RPMI8226 (cell line): ENCODE measurements at regions not wholly inside any gene's neighbourhood (a gene's known extent, or its start where the extent isn't known, plus 50 kb on each side); places are given as distances from the start of the nearest gene placed in this dataset.

Experiments used
- DNase-seq: peaks from one replicate; pipeline ENCODE4 v3.0.0-alpha.2; 2015

GRCh38 chr18:44178476-44178875 is 502.2 kb upstream of the SETBP1 start:
- no peak for DNase-seq

GRCh38 chr18:44179693-44180092 is 501.0 kb upstream of the SETBP1 start:
- no peak for DNase-seq

GRCh38 chr18:44180683-44181082 is 500.0 kb upstream of the SETBP1 start:
- DNase-seq = no peak

DNA sequence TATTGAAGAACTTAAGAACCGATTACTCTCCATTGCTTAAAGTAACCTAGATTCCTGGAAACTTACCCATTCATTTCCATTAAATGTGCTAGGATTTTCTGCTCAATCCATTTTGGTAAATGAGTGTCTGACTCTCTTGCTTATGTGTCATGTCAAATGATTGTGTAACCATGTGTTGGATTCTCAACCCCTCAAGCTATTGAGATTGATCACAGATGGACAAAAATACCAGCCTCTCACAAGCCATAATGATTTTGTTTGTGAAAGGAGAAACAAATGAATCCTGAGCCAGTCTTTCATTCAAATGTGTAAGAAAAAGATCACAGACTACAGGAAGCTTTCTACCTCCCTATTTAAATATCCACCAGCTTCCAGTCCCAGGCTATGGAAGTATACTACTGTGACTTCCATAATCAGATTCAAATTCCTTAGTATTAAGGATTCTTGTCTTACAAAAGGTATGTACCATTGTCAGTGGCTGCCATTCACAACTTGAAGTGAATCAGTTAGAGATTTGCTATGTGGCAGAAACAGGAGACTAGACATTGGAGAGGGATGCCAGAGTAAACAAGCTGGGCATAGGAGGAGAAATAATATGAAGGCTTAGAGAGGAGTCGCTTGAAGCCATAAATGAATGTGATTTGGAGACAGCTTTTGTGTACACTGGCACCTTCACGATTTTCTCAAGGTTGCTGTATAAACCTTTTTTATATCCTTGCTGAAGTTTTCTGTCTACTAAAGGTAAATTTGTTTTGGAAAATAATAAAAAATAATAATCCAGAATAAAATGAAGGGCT is 498.5 kb upstream of the SETBP1 start:
- no peak for DNase-seq

DNA sequence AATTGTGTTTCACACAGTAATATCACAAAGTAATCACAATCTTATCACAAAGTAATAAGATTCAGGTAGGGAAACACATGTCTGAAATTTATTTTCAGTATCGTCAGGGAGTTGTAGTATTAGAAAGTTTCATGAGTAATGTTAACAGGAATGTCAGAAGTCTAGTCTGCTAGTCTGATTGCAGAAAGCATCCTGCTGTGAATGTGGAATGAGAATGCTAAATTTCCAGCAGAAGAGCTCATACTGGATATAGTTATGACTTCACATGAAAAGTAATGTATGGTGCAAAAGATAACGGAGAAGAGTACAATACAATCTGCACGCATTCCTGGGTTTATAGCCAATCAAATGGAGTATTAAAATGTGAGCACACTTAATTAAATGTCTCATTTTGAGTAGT is 494.7 kb upstream of the SETBP1 start:
- DNase-seq = no peak

DNA sequence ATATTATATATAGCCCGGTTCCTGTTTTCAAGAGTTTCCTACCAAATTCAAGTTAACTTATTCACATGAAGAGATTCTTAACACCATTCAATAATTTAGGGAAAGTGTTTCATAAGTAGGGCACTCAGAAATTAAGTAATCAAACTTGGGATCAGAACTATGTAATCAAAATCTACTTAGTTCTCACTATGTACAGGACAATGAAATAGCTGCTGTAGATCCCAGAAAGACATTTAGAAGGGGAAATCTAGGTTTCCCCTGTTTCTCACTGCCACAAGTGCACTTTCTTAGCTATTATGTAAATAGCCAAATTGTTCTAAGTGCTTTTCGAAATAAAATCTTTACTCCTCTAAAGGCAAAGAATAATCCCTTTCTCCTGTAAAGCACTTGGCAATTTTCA is 493.6 kb upstream of the SETBP1 start:
- no peak for DNase-seq

DNA sequence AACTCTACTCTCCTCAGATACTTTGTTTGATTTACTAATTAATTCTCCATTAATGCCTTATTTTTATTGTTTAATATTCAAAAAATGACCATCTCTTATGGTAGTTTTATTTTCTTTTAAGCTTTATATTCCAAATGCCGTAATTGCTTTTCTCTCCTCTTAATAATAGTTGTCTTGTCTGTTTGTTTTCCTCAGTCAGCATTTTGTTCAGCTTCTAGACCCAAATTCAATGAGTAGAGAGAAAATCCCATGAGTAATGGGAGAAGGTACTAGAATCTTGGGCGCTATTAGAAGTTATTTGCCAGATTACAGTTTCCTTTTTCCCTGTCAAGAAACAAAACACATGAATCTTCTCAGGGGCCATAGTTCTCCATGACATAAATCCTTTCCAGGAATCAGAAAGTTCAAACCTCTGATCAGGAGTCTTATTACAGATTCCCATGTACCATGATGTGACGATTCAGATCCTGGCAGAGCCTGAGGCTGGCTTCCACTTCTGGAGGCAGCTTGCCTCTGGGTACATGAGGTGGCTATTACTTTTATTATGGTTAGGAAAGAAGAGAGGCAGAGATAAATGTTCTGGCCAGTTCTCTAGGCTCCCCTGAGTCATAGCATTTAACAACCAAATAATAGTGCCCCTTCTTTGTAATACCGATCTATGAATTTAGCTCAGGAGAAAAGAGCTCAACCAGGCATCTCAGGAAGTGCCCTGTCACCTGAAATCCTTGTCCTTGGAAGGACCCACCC is 485.1 kb upstream of the SETBP1 start:
- DNase-seq = no peak

DNA sequence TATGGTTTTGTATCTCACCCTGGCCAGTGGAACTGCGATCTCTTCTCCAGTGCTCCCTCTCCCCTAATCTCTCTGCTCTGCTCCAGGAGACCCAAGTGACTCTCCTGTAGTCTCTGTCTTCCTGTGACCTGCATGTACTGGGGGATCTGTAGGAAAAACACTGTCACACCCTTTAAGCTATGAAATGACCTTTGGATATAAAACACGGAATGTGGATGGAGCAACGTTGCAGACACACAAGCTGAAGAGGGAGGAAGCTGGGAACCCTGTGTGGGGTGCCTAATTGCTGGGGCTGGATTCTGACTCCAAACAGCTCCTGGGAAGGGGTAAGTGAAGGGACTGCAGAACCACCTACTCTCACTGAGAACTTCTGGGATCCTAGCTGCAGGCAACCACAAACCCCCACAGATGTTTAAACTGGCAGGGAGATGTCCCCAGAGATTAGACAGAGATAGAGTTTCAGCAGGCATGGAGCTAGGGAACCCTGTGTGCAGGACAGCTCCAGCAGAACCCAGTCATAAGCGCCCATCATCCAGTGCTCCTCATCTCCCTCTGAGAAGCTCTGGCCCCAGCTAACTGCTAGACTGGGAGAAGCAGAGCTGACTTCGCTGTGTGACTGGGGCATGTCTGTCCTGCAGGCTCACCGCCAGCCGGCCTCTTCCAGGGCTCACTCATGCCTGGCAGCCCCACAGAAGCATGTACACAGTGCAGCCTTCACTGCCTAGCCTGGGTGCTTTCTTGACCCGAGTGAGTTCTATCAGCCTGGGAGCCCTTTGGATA is 482.7 kb upstream of the SETBP1 start:
- DNase-seq = no peak

- DNase-seq = no peak
Observed at GRCh38 chr18:44198612-44199284, 481.9 kb upstream of the SETBP1 start.

- DNase-seq = no peak
Observed at GRCh38 chr18:44213293-44213692, 467.4 kb upstream of the SETBP1 start.

- DNase-seq = no peak
Observed at GRCh38 chr18:44214396-44214795, 466.3 kb upstream of the SETBP1 start.

- DNase-seq = no peak
Observed at GRCh38 chr18:44216169-44216568, 464.5 kb upstream of the SETBP1 start.

DNA sequence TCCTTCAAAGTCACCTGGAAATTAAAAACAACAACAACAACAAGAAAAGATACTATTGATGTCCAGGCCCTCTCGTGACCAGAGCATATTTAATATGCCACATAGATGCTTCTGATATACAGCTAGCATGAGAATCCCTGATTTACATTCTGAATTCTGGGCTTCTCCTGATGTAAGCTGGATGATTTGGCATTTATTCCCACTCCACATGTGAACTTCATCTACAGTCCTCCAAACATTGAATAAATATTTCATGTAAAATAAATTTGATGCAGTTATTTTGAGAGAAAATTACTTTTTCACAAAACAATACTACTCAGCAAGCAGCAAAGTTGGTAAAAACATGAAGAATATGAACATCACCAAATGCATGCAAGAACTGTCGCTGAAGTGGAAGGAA is 453.2 kb upstream of the SETBP1 start:
- DNase-seq = no peak

- DNase-seq = no peak
Observed at GRCh38 chr18:44229693-44230108, 451.0 kb upstream of the SETBP1 start.

DNA sequence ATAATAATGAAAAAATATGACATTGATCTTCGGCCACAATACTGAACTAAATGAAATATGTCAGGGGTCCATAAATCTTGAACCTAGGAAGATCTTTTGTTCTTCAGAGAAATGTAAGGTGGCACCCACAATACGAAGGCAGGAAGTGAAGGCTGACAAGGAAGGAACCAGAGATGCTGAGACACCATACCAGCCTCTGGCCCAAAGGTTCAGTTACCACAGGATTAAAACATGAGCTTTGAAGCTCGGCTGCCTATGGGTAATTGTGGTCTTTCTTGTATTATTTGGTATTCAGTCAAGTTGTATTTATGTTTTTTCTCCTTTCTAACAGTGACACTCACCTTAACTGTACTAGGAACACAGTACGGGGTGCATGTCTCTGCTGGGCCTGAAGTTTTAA is 448.8 kb upstream of the SETBP1 start:
- DNase-seq = no peak

DNA sequence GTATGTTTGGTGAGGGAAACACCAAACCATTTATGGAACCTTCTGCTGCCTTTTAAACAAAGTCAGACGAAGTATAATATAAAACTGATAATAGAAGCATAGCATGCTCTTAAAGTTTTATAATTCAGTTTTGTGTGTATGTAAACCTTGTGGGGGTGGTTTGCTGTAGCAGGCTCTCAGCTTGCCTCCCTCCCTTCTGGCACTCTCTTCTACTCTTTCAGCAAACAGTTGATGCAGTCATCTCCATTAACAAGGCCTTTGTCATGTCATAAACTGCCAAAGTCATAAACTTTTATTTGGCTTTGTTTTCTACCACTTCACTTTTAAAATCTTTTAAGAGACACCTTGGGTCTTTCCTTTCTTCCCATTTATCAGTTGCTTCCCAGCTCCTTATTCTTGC is 448.2 kb upstream of the SETBP1 start:
- DNase-seq = no peak

DNA sequence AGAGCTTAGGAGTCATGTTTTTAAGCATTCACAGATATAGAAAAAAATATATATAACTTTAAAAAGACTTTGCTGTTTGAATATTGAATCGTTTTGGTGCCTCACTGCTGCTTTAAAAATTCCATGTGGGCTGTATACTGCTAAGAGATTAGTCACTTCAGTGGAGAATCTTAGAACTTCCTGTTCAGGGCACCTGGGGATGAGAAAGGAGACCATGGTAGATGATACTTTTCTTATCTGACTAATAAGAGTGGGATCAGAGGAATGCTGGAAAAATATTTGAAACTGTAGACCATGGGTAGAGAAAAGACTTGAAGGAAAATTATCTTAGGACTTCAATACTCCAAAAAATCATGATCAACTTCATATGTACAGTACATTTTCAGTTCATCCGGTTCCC is 442.2 kb upstream of the SETBP1 start:
- DNase-seq = no peak

GRCh38 chr18:44238911-44239310 is 441.8 kb upstream of the SETBP1 start:
- no peak for DNase-seq

DNA sequence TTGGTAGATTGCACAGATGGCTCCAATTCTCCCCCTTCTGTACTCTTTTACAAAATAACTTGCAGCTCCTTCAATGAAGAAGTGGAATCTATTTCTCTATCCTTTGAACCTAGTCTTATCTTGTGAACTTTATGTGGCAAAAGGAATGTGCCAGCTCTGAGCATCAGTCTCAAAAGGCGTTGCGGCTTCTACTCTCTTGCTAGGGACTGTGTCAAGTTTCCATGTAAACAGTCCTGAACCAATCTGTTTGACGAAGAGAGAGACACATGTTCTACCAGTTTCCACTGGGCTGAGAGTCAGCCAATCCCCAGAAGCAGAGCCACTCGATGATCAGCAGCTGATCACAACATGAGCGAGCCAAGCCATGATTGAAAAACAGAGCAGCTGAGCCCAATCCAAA is 439.7 kb upstream of the SETBP1 start:
- no peak for DNase-seq

DNA sequence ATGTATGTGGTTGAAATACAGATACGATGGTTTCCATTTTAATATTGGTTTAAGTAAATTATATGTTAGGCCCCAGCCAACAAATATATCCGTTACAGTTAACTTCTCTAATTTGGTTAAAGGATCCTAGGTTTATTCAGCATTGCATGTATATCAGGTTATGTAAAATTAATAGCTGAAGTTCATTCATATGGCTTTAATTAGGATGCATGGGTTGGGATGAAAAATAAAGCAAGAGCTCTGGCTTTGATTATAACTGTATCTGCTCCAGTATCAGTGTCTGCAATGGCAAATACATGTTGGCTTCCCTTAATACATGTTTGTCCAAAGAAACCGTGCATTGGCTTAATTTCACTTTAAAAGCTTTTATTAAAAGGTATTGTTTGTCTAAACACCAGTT is 435.7 kb upstream of the SETBP1 start:
- DNase-seq = no peak

GRCh38 chr18:44246001-44246400 is 434.7 kb upstream of the SETBP1 start:
- DNase-seq = no peak

DNA sequence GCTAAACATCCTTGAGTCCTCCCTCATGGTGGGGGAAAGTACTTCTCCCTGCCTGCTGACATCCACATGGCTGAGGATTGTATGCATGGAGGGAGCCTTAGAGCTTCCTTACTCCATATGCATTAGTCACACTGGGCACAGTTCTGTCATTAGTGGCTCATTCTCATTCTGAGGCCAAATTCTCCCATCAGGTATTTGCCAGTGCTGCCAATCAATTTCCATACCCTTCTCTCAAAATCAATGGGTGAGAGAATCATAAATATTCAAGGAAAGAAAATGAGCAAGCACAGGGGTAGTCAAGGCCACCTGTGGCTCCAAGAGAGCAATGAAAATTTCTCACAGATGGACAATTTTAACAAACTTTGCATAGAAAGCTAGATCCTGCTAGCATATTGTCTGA is 422.6 kb upstream of the SETBP1 start:
- no peak for DNase-seq

- no peak for DNase-seq
Observed at GRCh38 chr18:44258576-44258975, 422.1 kb upstream of the SETBP1 start.
